Activated gamma-delta T cell treated with anti-CD3 and anti-CD28 coated beads, Interleukin-2, amount 50 U/mL, for 16 hours (primary cell): ENCODE measurements at regions not wholly inside any gene's neighbourhood (a gene's known extent, or its start where the extent isn't known, plus 50 kb on each side); places are given as distances from the start of the nearest gene placed in this dataset.

Source experiments
- DNase-seq: peaks from one replicate; pipeline ENCODE4 v3.0.0-alpha.2; 2020; ENCODE audit warnings: low read depth

GRCh38 chr14:49008363-49008762, 577.8 kb downstream of the RPS29 start:
- no peak for DNase-seq

- DNase-seq = no peak
These were observed 595.0 kb downstream of the RPS29 start for GRCh38 chr14:48991141-48991540.

- DNase-seq = no peak
These were observed 602.8 kb downstream of the RPS29 start for GRCh38 chr14:48983351-48983888.

- no peak for DNase-seq
These were observed 611.2 kb downstream of the RPS29 start for GRCh38 chr14:48974994-48975393.

- no peak for DNase-seq
These were observed 613.0 kb downstream of the RPS29 start for GRCh38 chr14:48973151-48973550.

GRCh38 chr14:48970943-48971342, 615.2 kb downstream of the RPS29 start:
- DNase-seq = no peak

GRCh38 chr14:48967419-48967818, 618.8 kb downstream of the RPS29 start:
- no peak for DNase-seq

GRCh38 chr14:48963231-48963790, 622.9 kb downstream of the RPS29 start:
- DNase-seq = no peak

GRCh38 chr14:48957486-48957885, 628.7 kb downstream of the RPS29 start:
- DNase-seq = no peak

GRCh38 chr14:48955857-48956256, 630.3 kb downstream of the RPS29 start:
- DNase-seq = no peak

GRCh38 chr14:48954446-48954845, 631.7 kb downstream of the RPS29 start:
- no peak for DNase-seq

- no peak for DNase-seq
These were observed 641.4 kb downstream of the RPS29 start for GRCh38 chr14:48944809-48945208.

- DNase-seq = no peak
These were observed 642.3 kb downstream of the RPS29 start for GRCh38 chr14:48943913-48944312.

GRCh38 chr14:48937541-48938195, 648.5 kb downstream of the RPS29 start:
- DNase-seq = no peak

- no peak for DNase-seq
These were observed 649.3 kb downstream of the RPS29 start for GRCh38 chr14:48936849-48937248.

- no peak for DNase-seq
These were observed 649.8 kb downstream of the RPS29 start for GRCh38 chr14:48936362-48936761.

- DNase-seq = no peak
These were observed 661.0 kb downstream of the RPS29 start for GRCh38 chr14:48925184-48925583.

- no peak for DNase-seq
These were observed 671.3 kb downstream of the RPS29 start for GRCh38 chr14:48914921-48915320.

- no peak for DNase-seq
These were observed 671.8 kb downstream of the RPS29 start for GRCh38 chr14:48914382-48914781.

- DNase-seq = no peak
These were observed 685.6 kb downstream of the RPS29 start for GRCh38 chr14:48900565-48900964.

GRCh38 chr14:48890333-48890732, 695.8 kb downstream of the RPS29 start:
- DNase-seq = no peak

- no peak for DNase-seq
These were observed 709.3 kb downstream of the RPS29 start for GRCh38 chr14:48876806-48877340.

- no peak for DNase-seq
These were observed 711.5 kb downstream of the RPS29 start for GRCh38 chr14:48874711-48875110.

- no peak for DNase-seq
These were observed 728.8 kb downstream of the RPS29 start for GRCh38 chr14:48857366-48857765.
